ENCODE measurements at regions not wholly inside any gene's neighbourhood (a gene's known extent, or its start where the extent isn't known, plus 50 kb on each side); places are given as distances from the start of the nearest gene placed in this dataset.

DNA sequence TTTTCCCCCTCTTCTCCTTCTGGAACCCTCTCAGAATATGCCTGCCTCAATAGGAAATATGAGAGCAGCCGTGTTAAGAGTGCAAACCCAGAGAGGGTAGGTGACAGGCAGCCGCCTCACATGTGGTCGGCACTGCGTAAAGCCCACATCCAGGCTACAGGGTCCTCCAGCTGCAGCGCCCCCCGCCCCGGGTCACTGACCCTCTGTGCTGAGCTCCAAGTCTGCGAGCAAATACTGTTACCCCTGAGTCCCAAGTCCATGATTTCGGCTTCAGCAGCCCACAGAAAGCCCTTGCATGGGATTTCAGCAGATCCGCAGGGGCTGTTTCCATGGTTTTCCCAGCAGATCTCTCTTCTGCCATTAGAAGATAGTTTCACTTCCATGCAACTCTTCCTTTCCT is 186.9 kb upstream of the IRS2 start:
- Histone ChIP-seq H3K9me3 (peaks cover 0 to 8% (median 0%) of the 10 kb centered on the region in 4 donors), H3K27me3 (no peaks in the 10 kb centered on the region), H3K36me3 (no peaks in the 10 kb centered on the region), H3K27ac (no peak overlapping the region), H3K4me3 (no peak overlapping the region), H3K4me1 (no peaks in the 10 kb centered on the region)
- 91 to 95% methylated on average over 6 to 10 of the region's 10 CpGs for WGBS, 2 donors
- ATAC-seq (ENCODE audit: low FRiP score in 2 of 2) (no peak), DNase-seq (peak in 1 of 2 donors; percentile 55)
- TF ChIP-seq EP300 (IDR thresholded peaks at IDR 0.05) (no peak), POLR2A (IDR thresholded peaks at IDR 0.05) (no peak), POLR2AphosphoS5 (IDR thresholded peaks at IDR 0.05) (no peak)
- TF ChIP-seq, protein P1, sequence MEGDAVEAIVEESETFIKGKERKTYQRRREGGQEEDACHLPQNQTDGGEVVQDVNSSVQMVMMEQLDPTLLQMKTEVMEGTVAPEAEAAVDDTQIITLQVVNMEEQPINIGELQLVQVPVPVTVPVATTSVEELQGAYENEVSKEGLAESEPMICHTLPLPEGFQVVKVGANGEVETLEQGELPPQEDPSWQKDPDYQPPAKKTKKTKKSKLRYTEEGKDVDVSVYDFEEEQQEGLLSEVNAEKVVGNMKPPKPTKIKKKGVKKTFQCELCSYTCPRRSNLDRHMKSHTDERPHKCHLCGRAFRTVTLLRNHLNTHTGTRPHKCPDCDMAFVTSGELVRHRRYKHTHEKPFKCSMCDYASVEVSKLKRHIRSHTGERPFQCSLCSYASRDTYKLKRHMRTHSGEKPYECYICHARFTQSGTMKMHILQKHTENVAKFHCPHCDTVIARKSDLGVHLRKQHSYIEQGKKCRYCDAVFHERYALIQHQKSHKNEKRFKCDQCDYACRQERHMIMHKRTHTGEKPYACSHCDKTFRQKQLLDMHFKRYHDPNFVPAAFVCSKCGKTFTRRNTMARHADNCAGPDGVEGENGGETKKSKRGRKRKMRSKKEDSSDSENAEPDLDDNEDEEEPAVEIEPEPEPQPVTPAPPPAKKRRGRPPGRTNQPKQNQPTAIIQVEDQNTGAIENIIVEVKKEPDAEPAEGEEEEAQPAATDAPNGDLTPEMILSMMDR (IDR thresholded peaks at IDR 0.05), result no peak

DNA sequence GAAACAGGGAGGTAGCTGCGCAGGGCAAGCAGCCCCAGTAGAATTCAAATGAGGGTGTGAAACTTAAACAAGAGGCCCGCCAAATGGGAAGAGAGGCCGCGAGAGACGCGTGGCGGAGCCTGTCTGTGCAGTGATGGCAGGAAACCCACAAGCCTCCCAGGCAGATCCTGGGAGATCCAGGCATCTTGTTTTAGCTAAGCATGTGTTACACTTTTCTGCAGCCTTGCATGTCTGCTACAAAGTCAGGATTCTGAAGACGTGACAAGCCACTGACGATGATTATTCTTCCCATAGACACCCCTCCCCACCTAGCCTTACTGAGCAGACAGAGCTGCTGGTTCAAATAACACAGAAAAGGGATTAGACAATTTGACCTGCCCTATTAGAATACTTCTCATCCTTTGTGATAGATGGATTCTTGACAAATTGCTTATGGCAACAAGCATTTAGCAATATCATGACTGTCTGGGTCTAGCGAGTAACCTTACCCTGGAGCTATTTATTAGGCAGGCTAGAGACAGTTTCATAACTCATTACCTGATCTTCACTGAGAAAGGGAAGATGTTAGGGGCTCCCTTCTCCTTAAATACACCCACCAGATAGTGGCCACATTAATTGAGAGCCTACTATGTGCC is 185.2 kb upstream of the IRS2 start:
- DNase-seq (peak in 1 of 2 donors; percentile 52), ATAC-seq (ENCODE audit: low FRiP score in 2 of 2) (no peak)
- 90 to 93% methylated on average over 10 of the region's 10 CpGs for WGBS, 2 donors
- no peaks in the 10 kb centered on the region for H3K36me3 ChIP-seq
- H3K4me1 ChIP-seq, result no peaks in the 10 kb centered on the region
- no peak overlapping the region for H3K4me3 ChIP-seq
- no peaks in the 10 kb centered on the region for H3K27me3 ChIP-seq
- TF ChIP-seq, protein P1 (IDR thresholded peaks at IDR 0.05), result no peak
- TF ChIP-seq POLR2AphosphoS5 (IDR thresholded peaks at IDR 0.05) (no peak), POLR2A (IDR thresholded peaks at IDR 0.05) (no peak), EP300 (IDR thresholded peaks at IDR 0.05) (no peak)
- H3K27ac ChIP-seq, result no peak overlapping the region
- peaks cover 0 to 8% (median 0%) of the 10 kb centered on the region in 4 donors for H3K9me3 ChIP-seq

DNA sequence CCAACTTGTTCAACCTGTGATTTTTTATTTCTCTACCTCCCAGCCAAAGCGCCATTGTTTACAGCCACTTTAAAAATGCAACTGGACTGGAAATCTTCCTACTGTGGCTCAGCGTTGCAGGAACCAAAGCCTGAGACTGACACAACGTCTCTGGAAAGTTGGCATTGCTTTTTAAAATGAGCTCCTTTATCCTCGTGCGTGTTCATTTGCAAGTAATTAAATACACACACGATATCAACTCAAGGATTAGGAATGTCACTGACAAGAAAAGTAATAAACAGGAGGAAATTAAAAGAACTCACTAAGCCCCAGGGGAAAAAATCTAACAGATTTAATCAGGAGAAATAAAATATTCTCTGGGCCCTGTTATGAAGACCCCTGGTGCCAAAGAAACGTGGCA is 184.6 kb upstream of the IRS2 start:
- no peaks in the 10 kb centered on the region for H3K27me3 ChIP-seq
- TF ChIP-seq, protein P1 (IDR thresholded peaks at IDR 0.05), result no peak
- no peak for TF ChIP-seq POLR2AphosphoS5 (IDR thresholded peaks at IDR 0.05)
- no peak for TF ChIP-seq POLR2A (IDR thresholded peaks at IDR 0.05)
- TF ChIP-seq EP300 (IDR thresholded peaks at IDR 0.05), result no peak
- DNase-seq, result no peak
- WGBS, 2 donors, result 81 to 83% methylated on average over 7 of the region's 7 CpGs
- ATAC-seq (ENCODE audit: low FRiP score in 2 of 2), result no peak
- peaks cover 0 to 8% (median 0%) of the 10 kb centered on the region in 4 donors for H3K9me3 ChIP-seq
- H3K4me3 ChIP-seq, result no peak overlapping the region
- no peaks in the 10 kb centered on the region for H3K4me1 ChIP-seq
- no peaks in the 10 kb centered on the region for H3K36me3 ChIP-seq
- no peak overlapping the region for H3K27ac ChIP-seq

DNA sequence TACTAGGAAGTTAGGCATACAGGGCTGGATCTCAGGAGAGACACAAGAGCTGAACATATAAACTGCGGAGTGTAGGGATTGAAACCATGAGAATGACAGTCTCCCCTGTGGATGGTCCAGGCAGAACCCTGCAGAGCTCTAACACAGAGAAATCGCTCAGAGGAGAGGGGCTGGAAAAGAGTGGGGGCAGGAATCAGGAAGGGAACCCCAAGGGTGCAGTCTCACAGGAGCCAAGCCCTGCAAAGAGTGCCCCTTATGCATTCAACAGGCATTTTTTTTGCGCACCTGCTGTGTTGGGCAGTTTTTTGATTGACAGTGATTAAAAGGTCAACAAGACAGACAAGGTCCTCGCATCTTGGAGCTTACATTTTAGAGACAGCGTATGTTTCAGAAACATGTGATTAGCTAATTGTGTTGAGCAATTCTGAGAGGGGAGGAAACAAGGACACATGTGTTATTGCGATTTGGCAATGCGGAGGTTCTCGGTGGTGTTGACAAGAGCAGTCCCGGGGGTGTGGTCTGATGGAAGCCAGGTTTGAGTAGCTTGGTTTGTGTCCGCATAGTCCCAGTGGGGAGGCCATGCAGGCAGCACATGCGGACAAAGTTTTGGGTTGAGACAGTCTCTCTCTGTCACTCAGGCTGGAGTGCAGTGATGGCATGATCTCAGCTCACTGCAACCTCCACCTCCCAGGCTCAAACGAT is 182.6 kb upstream of the IRS2 start:
- ATAC-seq (ENCODE audit: low FRiP score in 2 of 2) (peak in 1 of 2 donors; percentile 44), DNase-seq (peak in 1 of 2 donors; percentile 40)
- H3K4me1 ChIP-seq, result no peaks in the 10 kb centered on the region
- no peaks in the 10 kb centered on the region for H3K27me3 ChIP-seq
- no peak overlapping the region for H3K27ac ChIP-seq
- TF ChIP-seq, protein P1 (IDR thresholded peaks at IDR 0.05), result no peak
- TF ChIP-seq POLR2A (IDR thresholded peaks at IDR 0.05), result no peak
- peak; percentile 65 to 69 for TF ChIP-seq POLR2AphosphoS5 (IDR thresholded peaks at IDR 0.05)
- no peak for TF ChIP-seq EP300 (IDR thresholded peaks at IDR 0.05)
- no peak overlapping the region for H3K4me3 ChIP-seq
- H3K36me3 ChIP-seq, result no peaks in the 10 kb centered on the region
- 74 to 83% methylated on average over 12 of the region's 12 CpGs for WGBS, 2 donors
- peaks cover 0 to 8% (median 0%) of the 10 kb centered on the region in 4 donors for H3K9me3 ChIP-seq
